Neural cell (in vitro differentiated cells): ENCODE measurements at regions not wholly inside any gene's neighbourhood (a gene's known extent, or its start where the extent isn't known, plus 50 kb on each side); places are given as distances from the start of the nearest gene placed in this dataset.

Experiments
- H2AFZ ChIP-seq: fragments of 200-600, 300-800 bp; sonication (generic), shearing (Covaris generic); 2 replicates; pipeline ENCODE4 v1.6.0; 2014; ENCODE audit warnings: low read depth, mild to moderate bottlenecking, antibody characterized with exemption, low read length, moderate library complexity
- H3F3A ChIP-seq: fragments of 200-600 bp; shearing (Covaris generic); 2 replicates; pipeline ENCODE4 v1.6.1; 2016; ENCODE audit warnings: mild to moderate bottlenecking, moderate library complexity, mixed read lengths, antibody characterized with exemption, low read length; ENCODE audit not compliant: insufficient read depth, poor library complexity, severe bottlenecking
- H3K27ac ChIP-seq: fragments of 200-600, 300-800 bp; sonication (generic), shearing (Covaris generic); 2 replicates; pipeline ENCODE4 v1.5.1; 2014; ENCODE audit warnings: mild to moderate bottlenecking, low read length, moderate library complexity
- H3K27me3 ChIP-seq: fragments of 300-800, 200-600 bp; sonication (generic), shearing (Covaris generic); 2 replicates; pipeline ENCODE4 v1.6.0; 2014; ENCODE audit warnings: mild to moderate bottlenecking, low read depth, low read length, moderate library complexity; ENCODE audit not compliant: insufficient read depth
- H3K36me3 ChIP-seq: fragments of 300-800, 200-600 bp; sonication (generic), shearing (Covaris generic); 2 replicates; pipeline ENCODE4 v1.5.1; 2014; ENCODE audit warnings: mild to moderate bottlenecking, antibody characterized with exemption, low read length, moderate library complexity; ENCODE audit not compliant: insufficient read depth
- H3K4me2 ChIP-seq: fragments of 300-800, 200-600 bp; sonication (generic), shearing (Covaris generic); 2 replicates; pipeline ENCODE4 v1.6.0; 2014; ENCODE audit warnings: mild to moderate bottlenecking, low read length
- H3K4me3 ChIP-seq: fragments of 300-800, 200-600 bp; sonication (generic), shearing (Covaris generic); 2 replicates; pipeline ENCODE4 v1.5.1; 2014; ENCODE audit warnings: mild to moderate bottlenecking, low read length, moderate library complexity
- H3K79me2 ChIP-seq: fragments of 200-600 bp; shearing (Covaris generic); replicated peaks from 2 replicates; pipeline ENCODE4 v1.6.0; 2014; ENCODE audit warnings: mild to moderate bottlenecking, low read length, moderate library complexity; ENCODE audit not compliant: insufficient read depth
- H3K9ac ChIP-seq: fragments of 300-800, 200-600 bp; sonication (generic), shearing (Covaris generic); 2 replicates; pipeline ENCODE4 v1.6.1; 2016; ENCODE audit warnings: mild to moderate bottlenecking, low read length, mixed read lengths
- H3K9me2 ChIP-seq: fragments of 200-600 bp; shearing (Covaris generic); 2 replicates; pipeline ENCODE4 v1.6.1; 2016; ENCODE audit warnings: mild to moderate bottlenecking, low read length, mixed read lengths; ENCODE audit not compliant: insufficient read depth
- H3K9me3 ChIP-seq: fragments of 200-600, 300-800 bp; sonication (generic), shearing (Covaris generic); 2 replicates; pipeline ENCODE4 v1.6.1; 2016; ENCODE audit warnings: mild to moderate bottlenecking, mixed run types, low read length, moderate library complexity, mixed read lengths
- H4K20me1 ChIP-seq: fragments of 200-600 bp; shearing (Covaris generic); 2 replicates; pipeline ENCODE4 v1.6.1; 2016; ENCODE audit warnings: mild to moderate bottlenecking, mixed run types; ENCODE audit not compliant: insufficient read depth
- EP300 ChIP-seq: fragments of 450-650 bp; conservative IDR thresholded peaks from 2 replicates; pipeline ENCODE4 v1.6.1; 2014; ENCODE audit warnings: antibody characterized with exemption, mild to moderate bottlenecking, moderate library complexity; ENCODE audit not compliant: poor library complexity, severe bottlenecking
- EZH2 ChIP-seq: fragments of 200-600, 300-800 bp; shearing (Covaris generic), sonication (generic); IDR thresholded peaks from 2 replicates; pipeline ENCODE4 v1.6.1; 2014; ENCODE audit warnings: antibody characterized with exemption, low read length, borderline replicate concordance, mild to moderate bottlenecking; ENCODE audit not compliant: insufficient read depth, poor library complexity, severe bottlenecking
- MXI1 ChIP-seq: fragments of 450-650 bp; conservative IDR thresholded peaks from 2 replicates; pipeline ENCODE4 v1.6.1; 2014; ENCODE audit warnings: antibody characterized with exemption, mild to moderate bottlenecking; ENCODE audit not compliant: poor library complexity, severe bottlenecking
- POLR2AphosphoS5 ChIP-seq: IDR thresholded peaks from 2 replicates; pipeline ENCODE4 v1.6.1; 2012
- RAD21 ChIP-seq: fragments of 450-650 bp; conservative IDR thresholded peaks from 2 replicates; pipeline ENCODE4 v1.6.1; 2014; ENCODE audit warnings: antibody characterized with exemption, mild to moderate bottlenecking, moderate library complexity
- SMC3 ChIP-seq: fragments of 450-650 bp; conservative IDR thresholded peaks from 2 replicates; pipeline ENCODE4 v1.6.1; 2014; ENCODE audit warnings: antibody characterized with exemption, mild to moderate bottlenecking, moderate library complexity; ENCODE audit not compliant: poor library complexity
- TAF1 ChIP-seq: IDR thresholded peaks from 2 replicates; pipeline ENCODE4 v1.6.1; 2012; ENCODE audit warnings: low read depth
- TF ChIP-seq, protein P1 (sequence below): fragments of 450-650 bp; IDR thresholded peaks from 2 replicates; pipeline ENCODE4 v1.5.1; 2014; ENCODE audit warnings: antibody characterized with exemption, mild to moderate bottlenecking, moderate library complexity; ENCODE audit not compliant: poor library complexity, severe bottlenecking
- TF ChIP-seq, protein P2 (sequence below): IDR thresholded peaks from 2 replicates; pipeline ENCODE4 v1.6.1; 2012; ENCODE audit warnings: borderline replicate concordance

DNA sequence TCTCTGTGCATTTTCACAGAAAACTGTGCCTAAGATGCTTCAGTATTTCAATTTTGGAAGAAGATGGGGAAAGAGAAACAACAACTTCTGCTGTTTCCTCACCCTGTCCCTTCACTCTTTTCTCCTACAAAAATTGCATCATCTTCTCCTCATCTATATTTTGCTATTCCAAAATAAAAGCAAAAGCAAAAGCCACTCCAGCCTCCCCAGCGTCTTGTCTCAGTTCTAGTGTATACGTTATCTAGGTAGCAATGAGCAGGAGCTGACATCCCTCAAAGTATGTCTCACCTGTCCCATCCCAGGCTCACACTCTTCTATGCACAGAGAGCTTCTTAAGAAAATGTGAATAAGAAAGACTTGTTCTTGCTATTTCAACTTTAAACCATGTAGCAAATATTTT, 163.8 kb upstream of the TAB2 start:
- H3K79me2 ChIP-seq = no peaks in the 10 kb centered on the region
- H3K4me2 ChIP-seq = no peak overlapping the region
- H3K27me3 ChIP-seq = no peaks in the 10 kb centered on the region
- TF ChIP-seq POLR2AphosphoS5 = no peak
- no peak for TF ChIP-seq EZH2
- TF ChIP-seq, protein P1, sequence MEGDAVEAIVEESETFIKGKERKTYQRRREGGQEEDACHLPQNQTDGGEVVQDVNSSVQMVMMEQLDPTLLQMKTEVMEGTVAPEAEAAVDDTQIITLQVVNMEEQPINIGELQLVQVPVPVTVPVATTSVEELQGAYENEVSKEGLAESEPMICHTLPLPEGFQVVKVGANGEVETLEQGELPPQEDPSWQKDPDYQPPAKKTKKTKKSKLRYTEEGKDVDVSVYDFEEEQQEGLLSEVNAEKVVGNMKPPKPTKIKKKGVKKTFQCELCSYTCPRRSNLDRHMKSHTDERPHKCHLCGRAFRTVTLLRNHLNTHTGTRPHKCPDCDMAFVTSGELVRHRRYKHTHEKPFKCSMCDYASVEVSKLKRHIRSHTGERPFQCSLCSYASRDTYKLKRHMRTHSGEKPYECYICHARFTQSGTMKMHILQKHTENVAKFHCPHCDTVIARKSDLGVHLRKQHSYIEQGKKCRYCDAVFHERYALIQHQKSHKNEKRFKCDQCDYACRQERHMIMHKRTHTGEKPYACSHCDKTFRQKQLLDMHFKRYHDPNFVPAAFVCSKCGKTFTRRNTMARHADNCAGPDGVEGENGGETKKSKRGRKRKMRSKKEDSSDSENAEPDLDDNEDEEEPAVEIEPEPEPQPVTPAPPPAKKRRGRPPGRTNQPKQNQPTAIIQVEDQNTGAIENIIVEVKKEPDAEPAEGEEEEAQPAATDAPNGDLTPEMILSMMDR = no peak
- no peak for TF ChIP-seq EP300
- TF ChIP-seq SMC3 = no peak
- TF ChIP-seq TAF1 = no peak
- TF ChIP-seq RAD21 = no peak
- TF ChIP-seq, protein P2, sequence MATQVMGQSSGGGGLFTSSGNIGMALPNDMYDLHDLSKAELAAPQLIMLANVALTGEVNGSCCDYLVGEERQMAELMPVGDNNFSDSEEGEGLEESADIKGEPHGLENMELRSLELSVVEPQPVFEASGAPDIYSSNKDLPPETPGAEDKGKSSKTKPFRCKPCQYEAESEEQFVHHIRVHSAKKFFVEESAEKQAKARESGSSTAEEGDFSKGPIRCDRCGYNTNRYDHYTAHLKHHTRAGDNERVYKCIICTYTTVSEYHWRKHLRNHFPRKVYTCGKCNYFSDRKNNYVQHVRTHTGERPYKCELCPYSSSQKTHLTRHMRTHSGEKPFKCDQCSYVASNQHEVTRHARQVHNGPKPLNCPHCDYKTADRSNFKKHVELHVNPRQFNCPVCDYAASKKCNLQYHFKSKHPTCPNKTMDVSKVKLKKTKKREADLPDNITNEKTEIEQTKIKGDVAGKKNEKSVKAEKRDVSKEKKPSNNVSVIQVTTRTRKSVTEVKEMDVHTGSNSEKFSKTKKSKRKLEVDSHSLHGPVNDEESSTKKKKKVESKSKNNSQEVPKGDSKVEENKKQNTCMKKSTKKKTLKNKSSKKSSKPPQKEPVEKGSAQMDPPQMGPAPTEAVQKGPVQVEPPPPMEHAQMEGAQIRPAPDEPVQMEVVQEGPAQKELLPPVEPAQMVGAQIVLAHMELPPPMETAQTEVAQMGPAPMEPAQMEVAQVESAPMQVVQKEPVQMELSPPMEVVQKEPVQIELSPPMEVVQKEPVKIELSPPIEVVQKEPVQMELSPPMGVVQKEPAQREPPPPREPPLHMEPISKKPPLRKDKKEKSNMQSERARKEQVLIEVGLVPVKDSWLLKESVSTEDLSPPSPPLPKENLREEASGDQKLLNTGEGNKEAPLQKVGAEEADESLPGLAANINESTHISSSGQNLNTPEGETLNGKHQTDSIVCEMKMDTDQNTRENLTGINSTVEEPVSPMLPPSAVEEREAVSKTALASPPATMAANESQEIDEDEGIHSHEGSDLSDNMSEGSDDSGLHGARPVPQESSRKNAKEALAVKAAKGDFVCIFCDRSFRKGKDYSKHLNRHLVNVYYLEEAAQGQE = no peak
- TF ChIP-seq MXI1 = no peak
- no peak overlapping the region for H3K9ac ChIP-seq
- no peaks in the 10 kb centered on the region for H4K20me1 ChIP-seq
- H2AFZ ChIP-seq = no peak overlapping the region
- no peaks in the 10 kb centered on the region for H3K9me2 ChIP-seq
- H3K27ac ChIP-seq = no peak overlapping the region
- no peaks in the 10 kb centered on the region for H3K9me3 ChIP-seq
- H3F3A ChIP-seq = no peaks in the 10 kb centered on the region
- H3K4me3 ChIP-seq = no peak overlapping the region
- H3K36me3 ChIP-seq = no peaks in the 10 kb centered on the region

DNA sequence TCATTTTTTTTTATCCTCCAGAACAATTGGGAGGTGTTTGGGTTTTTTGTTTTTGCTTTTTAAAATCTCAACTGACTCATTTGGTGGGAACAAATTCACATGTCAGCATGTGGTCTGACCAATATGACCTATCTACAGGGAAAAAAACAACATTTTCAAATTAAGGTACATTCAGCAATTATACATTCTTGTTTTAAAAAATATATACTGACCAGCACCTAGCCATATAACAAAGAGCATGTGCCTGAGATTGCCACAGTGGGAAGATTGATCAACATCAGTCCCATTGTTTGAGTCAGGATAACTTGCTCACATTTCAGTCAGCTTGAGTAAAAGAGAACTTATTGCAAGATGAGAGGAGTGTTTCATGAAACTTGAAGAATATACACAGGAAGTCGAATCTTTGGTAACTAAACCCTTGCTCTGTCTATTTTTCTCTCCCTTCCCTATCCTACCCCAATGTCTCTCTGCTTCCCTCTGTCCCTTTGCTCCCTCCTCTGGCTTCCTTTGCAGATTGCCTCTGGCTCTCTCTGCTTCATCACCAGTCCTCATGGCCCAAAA, 163.2 kb upstream of the TAB2 start:
- Histone ChIP-seq H4K20me1 (no peaks in the 10 kb centered on the region), H3K36me3 (no peaks in the 10 kb centered on the region), H3K9me3 (no peaks in the 10 kb centered on the region), H2AFZ (no peak overlapping the region), H3K9ac (no peak overlapping the region), H3K79me2 (no peaks in the 10 kb centered on the region), H3F3A (no peaks in the 10 kb centered on the region), H3K27ac (no peak overlapping the region), H3K9me2 (no peaks in the 10 kb centered on the region), H3K4me2 (no peak overlapping the region), H3K4me3 (no peak overlapping the region), H3K27me3 (no peaks in the 10 kb centered on the region)
- no peak for TF ChIP-seq SMC3
- TF ChIP-seq EZH2 = no peak
- TF ChIP-seq, protein P2 = no peak
- TF ChIP-seq RAD21 = no peak
